ENCODE measurements at regions not wholly inside any gene's neighbourhood (a gene's known extent, or its start where the extent isn't known, plus 50 kb on each side); places are given as distances from the start of the nearest gene placed in this dataset.

- TF ChIP-seq CTCF (IDR thresholded peaks at IDR 0.05) (peak in 1 of 6 experiments; percentile 13), POLR2A (IDR thresholded peaks at IDR 0.05) (no peak), POLR2AphosphoS5 (IDR thresholded peaks at IDR 0.05) (no peak), EP300 (IDR thresholded peaks at IDR 0.05) (no peak)
These were observed 203.4 kb downstream of the GADD45G start for GRCh38 chr9:89808076-89808755.

Data from upper lobe of left lung (tissue), 4 donors.